A673 (cell line): ENCODE measurements at regions not wholly inside any gene's neighbourhood (a gene's known extent, or its start where the extent isn't known, plus 50 kb on each side); places are given as distances from the start of the nearest gene placed in this dataset.

Experiments
- CTCF ChIP-seq: fragments of 300-800, 200-600 bp; sonication (generic); conservative IDR thresholded peaks from 2 replicates; pipeline ENCODE4 v1.5.1; 2017; ENCODE audit warnings: low read depth, mild to moderate bottlenecking, antibody characterized with exemption, low read length, moderate library complexity, mixed read lengths
- EZH2 ChIP-seq: fragments of 200-600 bp; sonication (generic); IDR thresholded peaks from 2 replicates; pipeline ENCODE4 v1.6.1; 2017; ENCODE audit warnings: borderline replicate concordance, low read depth, mild to moderate bottlenecking, mixed read lengths, antibody characterized with exemption, low read length; ENCODE audit not compliant: poor library complexity, severe bottlenecking

DNA sequence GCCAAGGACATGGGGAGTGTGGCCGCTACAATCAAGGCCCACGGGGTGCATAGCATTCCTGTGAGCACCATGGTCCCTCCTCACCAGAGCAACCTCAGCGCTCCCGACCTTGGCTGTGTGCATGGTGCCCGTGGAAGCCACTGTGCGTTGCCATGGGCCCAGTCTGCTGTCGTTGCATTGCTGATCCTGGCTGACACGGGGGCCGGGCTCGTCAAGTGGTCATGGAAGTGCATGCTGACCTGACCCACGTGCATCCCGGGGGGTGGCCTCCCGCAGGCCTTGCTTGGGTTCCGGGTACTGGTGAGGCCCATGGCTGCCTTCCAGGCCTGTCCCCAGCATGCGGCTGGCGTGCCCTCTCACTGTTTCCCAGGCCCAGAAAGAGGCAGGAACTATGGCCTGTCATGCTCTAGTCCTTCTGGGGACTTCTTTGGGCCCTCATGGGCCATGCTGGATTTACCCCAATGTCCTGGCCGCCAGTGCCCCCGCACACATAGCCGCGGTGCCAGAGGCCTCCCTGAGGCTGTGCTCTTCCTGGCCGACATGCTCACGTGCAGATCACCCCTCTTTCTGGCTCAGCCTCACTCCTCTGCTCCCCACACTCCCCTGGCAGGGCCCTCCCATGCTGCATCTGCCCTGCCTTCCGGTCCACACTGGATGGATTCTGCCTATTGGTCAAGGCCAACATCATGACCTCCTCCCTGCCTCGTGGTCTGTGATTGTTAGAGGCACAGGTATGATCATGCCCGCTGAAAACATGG is 1258.0 kb downstream of the BRD1 start:
- TF ChIP-seq CTCF (no peak), EZH2 (no peak)
